Tibial nerve (tissue), 4 donors: ENCODE measurements at regions not wholly inside any gene's neighbourhood (a gene's known extent, or its start where the extent isn't known, plus 50 kb on each side); places are given as distances from the start of the nearest gene placed in this dataset.

Experiments used
- EP300 ChIP-seq, 2 donors: sonication (generic); formaldehyde crosslinking; IDR thresholded peaks; one replicate each; pipeline ENCODE4 v1.6.1; 2017; ENCODE audit warnings: antibody characterized with exemption in 2 of 2, mild to moderate bottlenecking in 1 of 2
- POLR2A ChIP-seq, 2 donors: fragments of 450-650 bp; IDR thresholded peaks; one replicate each; pipeline ENCODE4 v1.6.1; 2017; ENCODE audit warnings: antibody characterized with exemption in 2 of 2, mild to moderate bottlenecking in 2 of 2, moderate library complexity in 2 of 2
- TF ChIP-seq, protein P1 (sequence below), 5 experiments: fragments of 200-600 bp in 3 of 5; fragments of 450-650 bp in 2 of 5; sonication (generic) in 3 of 5; IDR thresholded peaks; one replicate each; pipeline ENCODE4 v1.5.1; 2016 to 2019; ENCODE audit warnings: antibody characterized with exemption in 5 of 5, mild to moderate bottlenecking in 3 of 5, moderate library complexity in 2 of 5

DNA sequence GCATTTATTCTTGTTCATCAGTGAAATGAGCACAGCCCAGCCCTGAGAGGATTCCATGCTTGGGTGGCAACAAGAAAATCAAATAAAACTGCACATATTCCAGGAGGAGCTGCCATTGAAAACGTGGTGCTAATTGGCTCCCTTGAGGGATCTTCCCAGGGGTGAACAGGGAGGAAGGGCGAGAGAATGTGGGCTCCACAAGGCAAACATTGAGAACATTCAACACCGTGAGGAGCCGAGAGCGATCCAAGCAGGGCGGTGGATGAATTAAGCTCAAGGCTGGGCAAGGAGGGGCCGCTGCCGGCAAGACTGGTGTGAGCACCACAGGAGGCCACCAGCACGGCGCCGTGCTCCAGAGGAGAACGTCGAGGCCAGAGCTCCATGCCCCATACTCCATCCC is 166.9 kb downstream of the C16orf95 start:
- TF ChIP-seq POLR2A (IDR thresholded peaks at IDR 0.05) (no peak), EP300 (IDR thresholded peaks at IDR 0.05) (no peak)
- TF ChIP-seq, protein P1, sequence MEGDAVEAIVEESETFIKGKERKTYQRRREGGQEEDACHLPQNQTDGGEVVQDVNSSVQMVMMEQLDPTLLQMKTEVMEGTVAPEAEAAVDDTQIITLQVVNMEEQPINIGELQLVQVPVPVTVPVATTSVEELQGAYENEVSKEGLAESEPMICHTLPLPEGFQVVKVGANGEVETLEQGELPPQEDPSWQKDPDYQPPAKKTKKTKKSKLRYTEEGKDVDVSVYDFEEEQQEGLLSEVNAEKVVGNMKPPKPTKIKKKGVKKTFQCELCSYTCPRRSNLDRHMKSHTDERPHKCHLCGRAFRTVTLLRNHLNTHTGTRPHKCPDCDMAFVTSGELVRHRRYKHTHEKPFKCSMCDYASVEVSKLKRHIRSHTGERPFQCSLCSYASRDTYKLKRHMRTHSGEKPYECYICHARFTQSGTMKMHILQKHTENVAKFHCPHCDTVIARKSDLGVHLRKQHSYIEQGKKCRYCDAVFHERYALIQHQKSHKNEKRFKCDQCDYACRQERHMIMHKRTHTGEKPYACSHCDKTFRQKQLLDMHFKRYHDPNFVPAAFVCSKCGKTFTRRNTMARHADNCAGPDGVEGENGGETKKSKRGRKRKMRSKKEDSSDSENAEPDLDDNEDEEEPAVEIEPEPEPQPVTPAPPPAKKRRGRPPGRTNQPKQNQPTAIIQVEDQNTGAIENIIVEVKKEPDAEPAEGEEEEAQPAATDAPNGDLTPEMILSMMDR (IDR thresholded peaks at IDR 0.05), result no peak
